NCI-H2227 (cell line): ENCODE measurements at regions not wholly inside any gene's neighbourhood (a gene's known extent, or its start where the extent isn't known, plus 50 kb on each side); places are given as distances from the start of the nearest gene placed in this dataset.
"Not testable (repeated sequence)": the region's sequence is repeated elsewhere in the genome, so short reads cannot be mapped to it uniquely, and the experiment has no call there.

Experiments
- DNase-seq: peaks from one replicate; lab custom pipeline; 2025; ENCODE audit not compliant: unreplicated experiment; lab: John Stamatoyannopoulos, UW

DNA sequence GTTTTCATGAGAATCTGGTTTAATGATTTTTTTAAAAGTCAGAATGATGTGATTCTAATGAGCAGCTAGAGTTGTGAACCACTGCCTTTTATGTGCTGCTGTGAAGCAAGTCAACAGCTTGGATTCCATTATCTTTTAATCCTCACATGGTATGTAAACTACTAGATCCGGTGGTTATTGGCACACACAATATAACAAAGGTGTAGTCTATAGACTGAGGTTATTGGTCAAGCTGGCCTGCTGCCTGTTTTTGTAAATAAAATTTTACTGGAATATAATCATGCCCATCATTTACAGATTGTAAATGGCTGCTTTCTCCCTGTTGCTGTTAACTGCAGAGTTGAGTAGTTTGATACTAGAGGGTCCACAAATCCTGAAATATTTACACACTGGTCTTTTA is 103.1 kb downstream of the OTOL1 start:
- DNase-seq, result no peak

GRCh38 chr3:161600173-161600572 is 103.6 kb downstream of the OTOL1 start:
- no peak for DNase-seq

DNA sequence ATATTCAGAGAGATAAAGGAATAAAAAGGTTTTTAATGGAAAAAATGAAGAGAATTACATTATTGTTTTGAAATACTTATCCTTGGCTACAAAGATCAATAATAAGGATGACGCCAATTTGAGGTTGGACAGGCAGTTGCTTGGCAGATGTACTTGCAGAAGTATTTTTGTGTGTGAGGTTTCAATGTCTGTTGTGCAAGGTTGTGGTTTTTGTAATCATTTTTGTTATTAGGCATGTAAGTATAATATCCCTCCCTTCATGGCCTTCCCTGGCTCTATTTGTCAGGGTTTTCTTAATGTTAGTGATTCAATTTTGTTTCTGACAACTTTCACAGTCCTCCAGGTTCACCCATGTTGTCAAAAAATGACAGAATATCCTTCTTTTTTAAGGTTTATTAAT is 105.9 kb downstream of the OTOL1 start:
- DNase-seq, result no peak

DNA sequence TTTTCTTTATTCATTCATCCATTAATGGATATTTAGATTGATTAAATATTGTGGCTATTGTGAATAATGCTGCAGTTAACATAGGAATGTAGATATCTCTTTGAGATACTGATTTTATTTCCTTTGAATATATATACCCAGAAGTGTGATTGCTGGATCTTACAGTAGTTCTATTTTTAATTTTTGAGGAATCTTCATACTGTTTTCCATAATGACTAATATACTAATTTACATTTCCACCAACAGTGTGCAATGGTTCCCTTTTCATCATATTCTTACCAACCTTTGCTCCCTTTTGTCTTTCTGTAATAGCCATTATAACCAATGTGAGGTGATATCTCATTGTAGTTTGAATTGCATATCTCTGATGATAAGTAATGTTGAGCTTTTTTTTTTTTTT is 106.3 kb downstream of the OTOL1 start:
- DNase-seq, result no peak

DNA sequence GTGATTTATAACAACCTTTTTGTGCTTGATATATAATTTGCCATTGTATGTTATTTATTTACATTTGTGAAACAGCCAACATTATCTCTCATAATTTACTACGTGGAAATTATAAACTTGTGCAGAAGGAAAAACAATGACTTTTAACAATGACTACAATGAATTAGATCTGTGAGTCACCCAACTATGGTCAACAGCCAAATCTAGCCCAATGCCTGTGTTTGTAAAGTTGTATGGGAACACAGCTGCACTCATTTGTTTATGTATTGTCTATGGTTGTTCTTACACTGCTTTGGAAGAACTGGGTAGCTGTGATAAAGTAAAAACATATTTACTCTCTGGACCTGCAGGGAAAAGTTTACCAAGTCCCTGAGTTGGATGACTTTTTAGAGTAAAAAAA is 110.4 kb downstream of the OTOL1 start:
- no peak for DNase-seq

- DNase-seq, result no peak
Observed at GRCh38 chr3:161619351-161619750, 122.7 kb downstream of the OTOL1 start.

GRCh38 chr3:161630794-161631193 is 134.2 kb downstream of the OTOL1 start:
- DNase-seq, result no peak

DNA sequence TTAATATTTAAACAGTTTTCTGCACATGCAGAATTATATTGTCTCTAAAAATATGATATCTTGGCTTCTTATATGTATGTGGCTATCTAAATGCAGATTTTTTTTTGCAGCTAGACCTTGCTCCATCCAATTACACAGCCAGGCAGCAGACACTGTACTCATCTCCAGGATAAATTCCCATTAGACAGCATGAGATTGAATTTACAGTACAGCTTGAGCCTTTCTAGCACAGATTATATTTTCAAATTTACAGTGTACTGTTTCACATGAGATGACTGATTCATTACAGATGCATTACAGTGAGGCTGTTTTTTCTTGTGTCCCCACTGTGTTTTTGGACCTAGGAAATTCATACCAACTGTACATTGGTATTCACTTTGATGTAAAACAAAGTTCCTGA is 134.9 kb downstream of the OTOL1 start:
- no peak for DNase-seq

DNA sequence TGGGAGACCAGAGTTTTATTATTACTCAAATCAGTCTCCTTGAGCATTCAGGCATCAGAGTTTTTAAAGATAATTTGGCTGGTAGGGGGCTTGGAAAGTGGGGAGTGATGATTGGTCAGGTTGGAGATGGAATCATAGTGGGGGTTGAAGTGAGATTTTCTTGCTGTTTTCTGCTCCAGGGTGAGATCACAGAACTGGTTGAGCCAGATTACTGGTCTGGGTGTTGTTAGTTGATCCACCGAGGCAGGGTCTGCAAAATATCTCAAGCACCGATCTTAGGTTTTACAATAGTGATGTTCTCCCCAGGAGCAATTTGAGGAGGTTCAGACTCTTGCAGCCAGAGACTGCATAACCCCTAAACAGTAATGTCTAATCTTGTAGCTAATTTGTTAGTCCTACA is 141.0 kb downstream of the OTOL1 start:
- no peak for DNase-seq

- not testable (repeated sequence) for DNase-seq
Observed at GRCh38 chr3:161639095-161639494, 142.5 kb downstream of the OTOL1 start.

GRCh38 chr3:161640181-161640580 is 143.6 kb downstream of the OTOL1 start:
- no peak for DNase-seq

GRCh38 chr3:161641287-161641686 is 144.7 kb downstream of the OTOL1 start:
- no peak for DNase-seq

DNA sequence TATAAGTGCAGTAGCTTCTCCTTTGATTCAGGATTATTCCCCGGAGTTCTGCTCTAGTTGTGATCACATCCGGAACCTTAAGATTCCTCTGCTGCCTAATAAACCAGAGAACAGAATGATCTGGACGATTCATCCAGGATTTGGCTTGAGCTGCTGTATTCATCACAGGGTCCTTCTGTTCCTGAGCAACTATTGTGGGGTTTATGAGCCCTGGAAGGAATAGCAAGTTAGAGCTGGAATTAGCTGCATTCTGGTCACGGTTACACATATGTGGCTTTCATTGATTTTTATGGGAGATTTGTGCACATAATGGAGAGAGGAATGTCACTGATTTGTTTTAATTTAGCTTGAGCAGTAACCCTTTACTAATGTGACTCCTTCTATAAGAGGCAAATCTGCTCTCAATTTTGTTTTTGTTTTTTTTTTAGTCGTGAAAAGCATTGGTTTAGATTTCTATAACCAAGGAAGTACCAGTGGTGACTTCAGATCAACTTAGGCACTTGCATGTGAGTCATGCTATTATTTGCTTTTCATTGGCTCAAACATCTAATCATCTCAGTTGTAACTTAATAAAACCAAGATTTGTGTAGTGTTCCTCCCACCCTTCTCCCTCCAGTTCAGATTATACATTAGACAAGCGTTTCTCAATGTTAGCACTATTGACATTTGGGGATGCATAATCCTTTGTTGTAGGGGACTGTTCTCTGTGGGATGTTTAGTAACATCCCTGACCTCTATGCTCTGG is 148.5 kb downstream of the OTOL1 start:
- DNase-seq, result no peak

DNA sequence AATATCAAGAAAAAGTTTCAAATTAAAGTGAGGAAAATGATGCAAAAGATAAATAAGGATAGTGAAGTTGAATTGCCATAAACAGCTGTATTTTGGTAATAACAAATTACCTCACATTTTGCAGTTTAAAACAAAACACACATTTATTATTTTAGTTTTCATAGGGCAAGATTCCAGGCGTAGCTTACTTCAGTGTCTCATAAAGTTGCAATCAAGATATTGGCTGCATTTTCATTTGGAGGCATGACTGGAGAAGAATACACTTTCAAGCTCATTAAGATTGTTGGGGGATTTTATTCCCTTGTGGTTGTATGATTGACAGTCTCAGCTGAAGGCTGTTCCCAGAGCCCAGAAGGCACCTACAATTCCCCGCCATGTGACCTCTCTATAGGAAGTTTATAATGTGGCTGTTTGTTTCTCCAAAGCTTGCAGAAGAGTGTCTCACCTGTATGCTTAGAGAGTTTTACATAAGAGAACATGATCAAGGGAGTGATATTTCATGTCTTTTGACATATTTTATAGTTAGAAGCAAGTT is 151.4 kb downstream of the OTOL1 start:
- DNase-seq, result no peak

GRCh38 chr3:161649900-161650484 is 153.4 kb downstream of the OTOL1 start:
- no peak for DNase-seq

GRCh38 chr3:161657786-161658185 is 161.2 kb downstream of the OTOL1 start:
- no peak for DNase-seq

- DNase-seq, result no peak
Observed at GRCh38 chr3:161671141-161671540, 174.5 kb downstream of the OTOL1 start.

GRCh38 chr3:161672478-161672877 is 175.9 kb downstream of the OTOL1 start:
- no peak for DNase-seq

GRCh38 chr3:161673866-161674265 is 177.3 kb downstream of the OTOL1 start:
- no peak for DNase-seq

GRCh38 chr3:161674402-161674801 is 177.8 kb downstream of the OTOL1 start:
- DNase-seq, result no peak

GRCh38 chr3:161681831-161682230 is 185.2 kb downstream of the OTOL1 start:
- not testable (repeated sequence) for DNase-seq

DNA sequence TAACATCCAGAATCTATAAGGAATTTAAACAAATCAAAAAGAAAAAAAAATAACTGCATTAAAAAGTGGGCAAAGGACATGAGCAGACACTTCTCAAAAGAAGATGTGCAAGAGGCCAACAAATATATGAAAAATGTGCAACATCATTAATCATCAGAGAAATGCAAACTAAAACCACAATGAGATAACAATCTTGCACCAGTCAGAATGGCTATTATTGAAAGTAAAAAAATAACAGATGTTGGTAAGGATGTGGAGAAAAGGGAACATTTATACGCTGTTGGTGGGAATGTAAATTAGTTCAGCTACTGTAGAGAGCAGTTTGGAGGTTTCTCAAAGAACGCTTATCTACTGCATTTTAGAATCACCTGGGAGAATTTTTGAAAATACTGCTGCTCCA is 186.1 kb downstream of the OTOL1 start:
- DNase-seq, result no peak
